HG02678 (cell line): ENCODE measurements at regions not wholly inside any gene's neighbourhood (a gene's known extent, or its start where the extent isn't known, plus 50 kb on each side); places are given as distances from the start of the nearest gene placed in this dataset.

Experiments
- ATAC-seq: cut with Tn5 transposase; IDR thresholded peaks from one replicate; pipeline ENCODE4 v1.9.1; 2021; ENCODE audit warnings: mild to moderate bottlenecking, moderate library complexity; ENCODE audit not compliant: unreplicated experiment

GRCh38 chr2:15856318-15856717 is 84.0 kb upstream of the MYCN start:
- ATAC-seq = no peak

DNA sequence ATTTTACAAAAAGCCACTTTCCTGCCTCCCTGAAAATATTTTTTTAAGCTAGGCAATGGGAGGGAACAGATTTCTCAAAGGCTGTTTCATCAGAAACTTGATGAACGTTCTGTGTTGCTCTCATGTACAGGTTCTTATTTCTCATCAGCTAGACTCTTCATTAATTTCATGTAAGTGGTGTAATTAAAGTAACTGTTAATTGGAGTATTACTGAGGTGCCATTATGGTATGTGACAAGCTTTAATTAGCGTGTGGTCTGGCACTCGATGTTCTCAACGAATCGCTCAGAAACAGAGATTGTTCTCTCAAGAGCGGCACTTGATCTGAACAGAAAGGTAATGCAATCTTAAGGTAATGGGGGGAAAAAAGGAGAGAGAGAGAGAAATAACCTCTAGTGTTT is 81.9 kb upstream of the MYCN start:
- no peak for ATAC-seq

GRCh38 chr2:15860051-15860663 is 80.2 kb upstream of the MYCN start:
- ATAC-seq = no peak

- no peak for ATAC-seq
These were observed 79.6 kb upstream of the MYCN start for GRCh38 chr2:15860760-15861159.

DNA sequence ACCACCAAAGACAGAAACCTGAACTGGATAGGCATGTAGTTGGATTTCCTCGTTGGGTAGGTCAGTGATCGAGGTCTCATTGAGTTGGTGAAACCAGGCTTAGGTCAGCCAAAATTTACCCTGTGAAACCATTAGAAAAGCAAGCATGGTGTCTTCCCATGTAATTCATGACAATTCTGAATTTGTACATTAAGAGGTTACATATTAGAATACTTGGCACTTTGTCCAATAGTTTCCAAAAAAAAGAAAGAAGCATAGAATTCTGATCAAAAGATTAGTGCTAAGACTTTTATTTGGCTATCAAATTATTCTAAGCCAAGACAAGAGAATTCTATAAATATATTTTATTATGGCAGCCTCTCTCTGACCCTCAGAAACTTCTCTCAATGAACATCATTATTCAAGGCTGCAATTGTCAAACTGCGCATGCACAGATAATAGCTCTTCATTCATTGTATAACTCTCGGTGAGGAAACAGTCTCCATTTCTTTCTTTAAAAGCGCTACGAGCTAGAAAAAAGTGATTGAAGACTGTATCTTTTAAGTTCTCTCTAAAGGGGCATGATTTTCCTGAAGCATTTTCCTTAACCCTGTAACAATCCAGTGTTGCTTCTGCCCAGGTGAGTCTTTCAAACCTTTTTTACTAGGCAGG is 79.1 kb upstream of the MYCN start:
- no peak for ATAC-seq

DNA sequence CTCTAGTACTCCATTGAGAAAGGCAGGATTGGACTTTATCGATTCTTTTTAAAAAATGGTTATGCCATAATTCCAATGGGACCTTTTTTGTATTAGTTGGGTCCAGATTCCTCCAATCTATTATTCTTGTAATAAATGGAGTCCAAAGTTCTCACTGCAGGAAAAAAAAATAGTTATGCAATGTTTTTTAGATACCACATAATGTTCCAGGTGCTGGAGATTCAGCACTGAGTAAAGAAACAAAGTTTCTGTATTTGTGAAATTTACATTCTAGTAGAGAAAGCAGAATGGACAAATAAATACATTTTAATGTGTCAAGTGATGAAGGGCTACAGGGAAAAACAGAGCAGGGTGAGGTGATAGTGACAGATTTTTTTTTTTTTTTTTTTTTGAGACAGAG is 78.5 kb upstream of the MYCN start:
- no peak for ATAC-seq

DNA sequence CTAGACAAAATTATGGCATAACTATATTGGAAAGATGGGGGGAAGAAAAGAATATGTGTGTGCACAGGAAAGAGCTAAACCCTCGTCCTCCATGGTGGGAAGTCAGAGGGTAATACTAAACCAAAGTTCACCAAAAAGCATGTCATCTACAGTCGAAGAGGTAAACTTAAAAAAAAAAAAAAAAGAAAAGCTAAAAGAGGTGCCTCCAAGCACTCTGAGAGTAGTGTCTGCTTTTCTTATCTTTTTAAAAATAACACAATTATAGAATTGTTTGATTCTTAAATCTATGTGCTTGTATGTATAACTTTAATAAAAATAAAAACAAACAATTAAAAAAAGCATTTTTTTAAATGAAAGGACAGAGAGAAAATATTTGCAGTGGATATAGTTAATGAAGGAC is 77.3 kb upstream of the MYCN start:
- ATAC-seq = no peak

DNA sequence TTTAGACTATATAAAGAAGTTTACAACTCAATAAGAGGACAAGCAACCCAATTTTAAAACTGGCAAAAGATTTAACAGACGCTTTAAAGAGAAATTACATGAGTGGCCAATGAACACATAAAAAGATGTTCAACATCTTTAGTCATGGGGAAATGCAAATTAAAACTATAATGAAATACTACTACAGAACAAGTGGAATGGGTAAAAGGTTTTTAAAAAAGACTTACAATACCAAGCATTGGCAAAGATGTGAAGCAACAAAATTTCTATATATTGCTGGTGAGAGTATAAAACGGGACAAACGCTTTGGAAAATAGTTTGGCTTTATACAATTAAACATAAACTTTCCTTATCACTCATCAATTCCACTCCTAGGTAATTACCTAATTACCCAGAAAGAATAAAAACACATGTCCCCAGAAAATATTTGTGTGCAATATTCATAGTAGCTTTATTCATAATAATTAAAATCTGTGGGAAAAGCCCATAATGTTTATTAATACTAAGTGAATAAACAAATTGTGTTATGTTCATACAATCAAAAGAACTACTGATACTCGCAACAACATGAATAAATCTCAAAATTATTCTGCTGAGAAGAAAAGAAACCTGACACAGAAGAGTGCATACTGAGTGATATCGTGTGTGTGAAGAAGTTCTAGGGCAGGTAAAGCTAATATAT is 76.7 kb upstream of the MYCN start:
- ATAC-seq = no peak

GRCh38 chr2:15864176-15864769 is 76.1 kb upstream of the MYCN start:
- ATAC-seq = no peak

- no peak for ATAC-seq
These were observed 74.4 kb upstream of the MYCN start for GRCh38 chr2:15865923-15866322.

DNA sequence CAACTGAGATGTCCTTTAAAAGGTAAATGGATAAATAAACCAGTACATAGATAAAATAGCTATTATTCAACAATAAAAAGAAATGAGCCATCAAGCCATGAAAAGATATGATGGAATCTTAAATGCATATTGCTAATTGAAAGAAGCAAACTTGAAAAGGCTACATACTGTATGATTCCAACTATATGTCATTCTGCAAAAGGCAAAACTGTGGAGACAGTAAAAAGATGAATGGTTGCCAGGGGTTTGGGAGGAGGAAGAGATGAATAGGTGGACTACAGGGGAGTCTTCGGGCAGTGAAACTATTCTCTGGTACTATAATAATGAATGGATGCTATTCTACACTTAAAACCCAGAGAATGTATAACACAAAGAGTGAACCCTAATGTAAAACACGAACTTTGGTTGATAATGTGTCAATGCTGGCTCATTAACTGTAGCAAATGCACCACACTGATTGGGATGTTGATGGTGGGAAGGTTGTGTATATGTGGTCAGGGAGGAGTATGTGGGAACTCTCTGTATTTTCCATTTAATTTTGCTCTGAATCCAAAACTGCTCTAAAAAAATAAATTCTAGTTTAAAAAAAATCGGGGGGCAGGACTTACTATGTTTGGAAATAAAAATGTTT is 73.7 kb upstream of the MYCN start:
- no peak for ATAC-seq

DNA sequence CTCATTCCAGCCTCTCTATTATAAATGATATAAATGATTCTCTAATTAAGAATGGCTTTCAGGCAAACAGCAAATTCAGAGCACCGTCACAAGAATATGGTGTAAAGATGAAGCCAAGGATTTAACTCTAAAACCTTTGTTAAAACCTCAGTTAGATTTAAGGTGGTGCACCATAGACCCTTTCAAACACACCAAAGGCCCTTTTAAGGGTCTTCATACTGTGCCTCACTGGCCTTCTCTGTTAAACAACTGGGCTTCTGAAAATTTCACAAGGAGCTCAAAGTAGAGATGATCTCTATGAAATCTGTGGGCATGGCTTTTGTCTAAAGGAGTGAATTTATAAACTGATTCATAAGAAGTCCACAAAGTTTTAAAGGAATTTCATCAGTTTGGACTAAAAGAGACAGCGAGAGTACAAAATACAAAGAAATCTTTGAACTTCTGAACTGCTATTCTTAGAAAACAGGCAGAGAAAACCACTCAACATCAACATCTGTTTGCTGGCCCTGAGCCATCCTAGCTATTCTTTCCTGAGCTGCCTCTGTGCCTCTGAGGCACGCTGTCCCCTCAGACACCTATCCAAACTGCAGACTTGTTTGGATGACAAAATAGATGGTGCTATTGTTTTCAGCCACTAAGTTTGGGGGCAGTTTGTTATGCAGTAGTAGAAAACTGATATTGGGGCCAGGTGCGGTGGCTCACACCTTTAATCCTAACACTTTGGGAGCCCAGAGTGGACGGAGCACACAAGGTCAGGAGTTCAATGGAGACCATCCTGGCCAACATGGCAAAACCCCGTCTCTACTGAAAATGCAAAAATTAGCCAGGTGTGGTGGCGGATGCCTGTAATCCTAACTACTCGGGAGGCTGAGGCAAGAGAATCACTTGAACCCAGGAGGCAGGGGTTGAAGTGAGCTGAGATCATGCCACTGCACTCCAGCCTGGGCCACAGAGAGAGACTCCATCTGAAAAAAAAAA is 72.9 kb upstream of the MYCN start:
- no peak for ATAC-seq

- ATAC-seq = no peak
These were observed 72.2 kb upstream of the MYCN start for GRCh38 chr2:15868186-15868585.

DNA sequence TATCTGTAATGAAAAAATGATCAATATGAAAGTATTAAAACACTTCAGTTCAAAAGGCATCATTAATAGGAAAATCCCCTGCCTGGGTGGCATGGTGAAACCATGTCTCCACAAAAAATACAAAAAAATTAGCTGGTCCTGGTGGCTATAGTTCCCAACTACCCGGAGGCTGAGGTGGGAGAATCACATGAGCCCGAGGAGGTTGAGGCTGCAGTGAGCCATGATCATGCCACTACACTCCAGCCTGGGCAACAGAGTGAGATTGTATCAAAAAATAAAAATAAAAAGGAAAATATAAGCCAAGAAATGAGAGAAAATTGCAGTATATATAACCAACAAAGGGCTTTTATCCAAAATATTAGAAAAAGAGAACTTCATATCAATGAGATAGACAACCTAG is 71.6 kb upstream of the MYCN start:
- ATAC-seq = no peak

- no peak for ATAC-seq
These were observed 71.0 kb upstream of the MYCN start for GRCh38 chr2:15869396-15869795.

- ATAC-seq = no peak
These were observed 70.5 kb upstream of the MYCN start for GRCh38 chr2:15869871-15870270.

- ATAC-seq = no peak
These were observed 69.8 kb upstream of the MYCN start for GRCh38 chr2:15870565-15870964.

GRCh38 chr2:15871239-15871783 is 69.0 kb upstream of the MYCN start:
- ATAC-seq = no peak

DNA sequence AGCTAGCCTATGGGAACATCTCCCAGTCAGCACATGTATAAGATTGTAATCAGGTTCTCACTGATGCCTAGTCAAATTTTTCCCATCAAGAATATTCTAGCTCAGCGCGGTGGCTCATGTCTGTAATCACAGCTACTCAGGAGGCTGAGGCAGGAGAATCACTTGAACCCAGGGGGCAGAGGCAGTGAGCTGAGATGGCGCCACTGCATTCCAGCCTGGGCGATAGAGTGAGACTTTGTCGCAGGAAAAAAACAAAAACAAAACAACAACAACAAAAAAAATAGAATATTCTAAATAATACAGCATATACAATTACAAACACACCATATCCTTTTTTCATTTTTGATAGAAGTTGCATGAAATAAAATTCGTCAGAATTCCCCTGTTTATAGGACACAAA is 67.5 kb upstream of the MYCN start:
- ATAC-seq = no peak

DNA sequence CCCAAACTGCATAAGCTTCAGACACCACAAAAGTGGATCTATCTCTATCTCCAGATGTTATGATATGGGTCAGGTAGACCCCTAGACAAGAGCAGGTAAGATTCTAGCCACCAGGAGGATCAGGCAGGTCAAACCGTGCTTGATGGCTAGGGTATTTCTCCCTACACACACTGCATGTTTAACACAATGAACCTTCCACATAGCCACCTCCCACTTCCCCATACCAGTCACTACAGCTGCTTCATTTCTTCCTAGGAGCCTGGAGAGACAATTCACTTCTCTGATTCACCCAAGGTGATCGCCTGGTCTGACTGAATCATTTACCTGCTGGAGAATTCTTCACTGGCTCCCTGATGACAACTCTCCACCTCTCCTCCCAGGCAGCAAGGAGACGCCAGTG is 66.0 kb upstream of the MYCN start:
- ATAC-seq = no peak
